Endodermal cell (in vitro differentiated cells): ENCODE measurements at regions not wholly inside any gene's neighbourhood (a gene's known extent, or its start where the extent isn't known, plus 50 kb on each side); places are given as distances from the start of the nearest gene placed in this dataset.

ENCODE experiments used
- DNase-seq: peaks from one replicate; pipeline ENCODE4 v3.0.0-alpha.2; 2017
- H3K27ac ChIP-seq: 2 replicates; pipeline ENCODE4 v1.5.1; 2013; ENCODE audit warnings: mild to moderate bottlenecking, low read depth, low read length, moderate library complexity
- H3K27me3 ChIP-seq: 2 replicates; pipeline ENCODE4 v1.6.1; 2013; ENCODE audit warnings: mild to moderate bottlenecking, low read length, moderate library complexity; ENCODE audit not compliant: insufficient read depth, control insufficient read depth, poor library complexity, severe bottlenecking
- H3K36me3 ChIP-seq: 2 replicates; pipeline ENCODE4 v1.7.0; 2013; ENCODE audit warnings: mild to moderate bottlenecking, low read length, moderate library complexity; ENCODE audit not compliant: control insufficient read depth, insufficient read depth
- H3K4me1 ChIP-seq: one replicate; pipeline ENCODE4 v1.7.0; 2013; ENCODE audit warnings: low read length; ENCODE audit not compliant: control insufficient read depth, insufficient read depth
- H3K4me3 ChIP-seq: 2 replicates; pipeline ENCODE4 v1.5.1; 2013; ENCODE audit warnings: mild to moderate bottlenecking, low read length, moderate library complexity
- H3K9ac ChIP-seq: 2 replicates; pipeline ENCODE4 v1.6.1; 2013; ENCODE audit warnings: mild to moderate bottlenecking, low read length, moderate library complexity; ENCODE audit not compliant: poor library complexity, severe bottlenecking; ENCODE audit errors: extremely low read depth
- H3K9me3 ChIP-seq: 2 replicates; pipeline ENCODE4 v1.6.1; 2013; ENCODE audit warnings: mild to moderate bottlenecking, low read length, moderate library complexity; ENCODE audit not compliant: control insufficient read depth
- H3K27ac Mint-ChIP-seq: 2 replicates; pipeline ENCODE4 v1.8.0; 2020; ENCODE audit warnings: mixed read lengths
- H3K27me3 Mint-ChIP-seq: 2 replicates; pipeline ENCODE4 v1.8.0; 2021; ENCODE audit warnings: mild to moderate bottlenecking, mixed read lengths; ENCODE audit not compliant: insufficient read depth
- H3K36me3 Mint-ChIP-seq: 2 replicates; pipeline ENCODE4 v1.8.0; 2020; ENCODE audit warnings: low read depth, mixed read lengths
- H3K4me1 Mint-ChIP-seq: 2 replicates; pipeline ENCODE4 v1.8.0; 2020; ENCODE audit warnings: mixed read lengths
- H3K4me3 Mint-ChIP-seq: 2 replicates; pipeline ENCODE4 v1.8.0; 2020; ENCODE audit warnings: mild to moderate bottlenecking, moderate library complexity, mixed read lengths
- H3K9me3 Mint-ChIP-seq: 2 replicates; pipeline ENCODE4 v1.8.0; 2020; ENCODE audit warnings: mild to moderate bottlenecking, mixed read lengths
- CTCF ChIP-seq: fragments of 200-600 bp; sonication (generic); conservative IDR thresholded peaks from 2 replicates; pipeline ENCODE4 v1.5.0; 2021; ENCODE audit warnings: antibody characterized with exemption, mild to moderate bottlenecking
- WGBS, 2 experiments: methylation state at CpG; one replicate each; pipeline versions ENCODE4 v1.1.5 to v1.1.7; 2013; ENCODE audit warnings: missing lambda C conversion rate in 2 of 2, mixed read lengths in 1 of 2; ENCODE audit not compliant: insufficient coverage in 1 of 2, insufficient read length in 1 of 2; 5-methylcytosine and 5-hydroxymethylcytosine counted together

GRCh38 chr9:79917421-79917820, 345.7 kb downstream of the TLE4 start:
- no peak for TF ChIP-seq CTCF
- Histone ChIP-seq H3K9ac (no peak overlapping the region), H3K27me3 (no peaks in the 10 kb centered on the region), H3K4me1 (no peaks in the 10 kb centered on the region), H3K9me3 (peaks cover 4% of the 10 kb centered on the region), H3K27ac (no peak overlapping the region), H3K4me3 (no peak overlapping the region), H3K36me3 (no peaks in the 10 kb centered on the region)
- Mint-ChIP-seq H3K9me3 (no peaks in the 10 kb centered on the region), H3K4me3 (no peak overlapping the region), H3K27me3 (peaks cover 4% of the 10 kb centered on the region), H3K4me1 (peaks cover 6% of the 10 kb centered on the region), H3K36me3 (no peaks in the 10 kb centered on the region), H3K27ac (no peak overlapping the region)
- WGBS, 2 experiments: 92 to 97% methylated on average over 4 of the region's 4 CpGs
- DNase-seq: no peak

- TF ChIP-seq CTCF: no peak
- no peak overlapping the region for H3K4me3 Mint-ChIP-seq
- H3K9ac ChIP-seq: no peak overlapping the region
- no peaks in the 10 kb centered on the region for H3K9me3 Mint-ChIP-seq
- no peak overlapping the region for H3K27ac ChIP-seq
- H3K4me1 ChIP-seq: no peaks in the 10 kb centered on the region
- H3K27me3 ChIP-seq: no peaks in the 10 kb centered on the region
- H3K4me1 Mint-ChIP-seq: peaks cover 6% of the 10 kb centered on the region
- H3K27ac Mint-ChIP-seq: no peak overlapping the region
- no peaks in the 10 kb centered on the region for H3K36me3 ChIP-seq
- peaks cover 4% of the 10 kb centered on the region for H3K9me3 ChIP-seq
- no peaks in the 10 kb centered on the region for H3K36me3 Mint-ChIP-seq
- DNase-seq: no peak
- no peak overlapping the region for H3K4me3 ChIP-seq
- peaks cover 4% of the 10 kb centered on the region for H3K27me3 Mint-ChIP-seq
- 96 to 100% methylated on average over 3 to 4 of the region's 4 CpGs for WGBS, 2 experiments
Observed at GRCh38 chr9:79913867-79914266, 342.1 kb downstream of the TLE4 start.

- Mint-ChIP-seq H3K4me3 (no peak overlapping the region), H3K9me3 (no peaks in the 10 kb centered on the region), H3K27me3 (peaks cover 4% of the 10 kb centered on the region), H3K27ac (no peak overlapping the region), H3K4me1 (peaks cover 6% of the 10 kb centered on the region), H3K36me3 (no peaks in the 10 kb centered on the region)
- Histone ChIP-seq H3K9me3 (peaks cover 4% of the 10 kb centered on the region), H3K36me3 (no peaks in the 10 kb centered on the region), H3K27me3 (no peaks in the 10 kb centered on the region), H3K4me1 (no peaks in the 10 kb centered on the region), H3K9ac (no peak overlapping the region), H3K4me3 (no peak overlapping the region), H3K27ac (no peak overlapping the region)
- 89% methylated on average over 2 of the region's 2 CpGs; no CpG with 5 or more reads in 1 of the 2 experiments for WGBS, 2 experiments
- no peak for DNase-seq
- no peak for TF ChIP-seq CTCF
Observed at GRCh38 chr9:79912318-79913070, 340.7 kb downstream of the TLE4 start.
